ENCODE measurements at regions not wholly inside any gene's neighbourhood (a gene's known extent, or its start where the extent isn't known, plus 50 kb on each side); places are given as distances from the start of the nearest gene placed in this dataset.

- Mint-ChIP-seq H3K36me3 (peaks cover 4% of the 10 kb centered on the region), H3K27me3 (ENCODE audit: low read depth) (no peaks in the 10 kb centered on the region), H3K27ac (no peak overlapping the region), H3K9me3 (peaks cover 10% of the 10 kb centered on the region), H3K4me1 (peaks cover 21% of the 10 kb centered on the region), H3K4me3 (no peak overlapping the region)
- no peak for DNase-seq (ENCODE audit: low spot score in 2 of 2, unreplicated experiment in 2 of 2)
- no peak for TF ChIP-seq CTCF (IDR thresholded peaks at IDR 0.05; ENCODE audit: unreplicated experiment)
Measured at GRCh38 chr4:142955501-142955900, 109.4 kb upstream of the INPP4B start.

- no peak overlapping the region for H3K27ac Mint-ChIP-seq
- no peaks in the 10 kb centered on the region for H3K27me3 Mint-ChIP-seq (ENCODE audit: low read depth)
- H3K36me3 Mint-ChIP-seq, result peaks cover 4% of the 10 kb centered on the region
- H3K4me3 Mint-ChIP-seq, result no peak overlapping the region
- peaks cover 31% of the 10 kb centered on the region for H3K4me1 Mint-ChIP-seq
- no peak for TF ChIP-seq CTCF (IDR thresholded peaks at IDR 0.05; ENCODE audit: unreplicated experiment)
- no peak for DNase-seq (ENCODE audit: low spot score in 2 of 2, unreplicated experiment in 2 of 2)
- H3K9me3 Mint-ChIP-seq, result peaks cover 8% of the 10 kb centered on the region
Measured at GRCh38 chr4:142959173-142959572, 113.1 kb upstream of the INPP4B start.

- peaks cover 2% of the 10 kb centered on the region for H3K36me3 Mint-ChIP-seq
- peaks cover 31% of the 10 kb centered on the region for H3K4me1 Mint-ChIP-seq
- H3K27me3 Mint-ChIP-seq (ENCODE audit: low read depth), result no peaks in the 10 kb centered on the region
- TF ChIP-seq CTCF (IDR thresholded peaks at IDR 0.05; ENCODE audit: unreplicated experiment), result no peak
- DNase-seq (ENCODE audit: low spot score in 2 of 2, unreplicated experiment in 2 of 2), result no peak
- no peak overlapping the region for H3K4me3 Mint-ChIP-seq
- H3K27ac Mint-ChIP-seq, result peak overlapping the region; percentile 70
- H3K9me3 Mint-ChIP-seq, result peaks cover 2% of the 10 kb centered on the region
Measured at GRCh38 chr4:142960126-142960525, 114.0 kb upstream of the INPP4B start.

- no peaks in the 10 kb centered on the region for H3K9me3 Mint-ChIP-seq
- H3K27ac Mint-ChIP-seq, result peak overlapping the region; percentile 70
- DNase-seq (ENCODE audit: low spot score in 2 of 2, unreplicated experiment in 2 of 2), result no peak
- TF ChIP-seq CTCF (IDR thresholded peaks at IDR 0.05; ENCODE audit: unreplicated experiment), result no peak
- peaks cover 31% of the 10 kb centered on the region for H3K4me1 Mint-ChIP-seq
- H3K27me3 Mint-ChIP-seq (ENCODE audit: low read depth), result no peaks in the 10 kb centered on the region
- no peak overlapping the region for H3K4me3 Mint-ChIP-seq
- H3K36me3 Mint-ChIP-seq, result no peaks in the 10 kb centered on the region
Measured at GRCh38 chr4:142960867-142961644, 115.0 kb upstream of the INPP4B start.

GRCh38 chr4:142961866-142962265, 115.8 kb upstream of the INPP4B start:
- Mint-ChIP-seq H3K4me1 (peaks cover 31% of the 10 kb centered on the region), H3K27me3 (ENCODE audit: low read depth) (no peaks in the 10 kb centered on the region), H3K27ac (peak overlapping the region; percentile 35), H3K36me3 (peaks cover 3% of the 10 kb centered on the region), H3K9me3 (peaks cover 4% of the 10 kb centered on the region), H3K4me3 (no peak overlapping the region)
- TF ChIP-seq CTCF (IDR thresholded peaks at IDR 0.05; ENCODE audit: unreplicated experiment), result no peak
- DNase-seq (ENCODE audit: low spot score in 2 of 2, unreplicated experiment in 2 of 2), result no peak

Data from mesothelial cell of epicardium (in vitro differentiated cells).